Activated naive CD8-positive, alpha-beta T cell (primary cell): ENCODE measurements at regions not wholly inside any gene's neighbourhood (a gene's known extent, or its start where the extent isn't known, plus 50 kb on each side); places are given as distances from the start of the nearest gene placed in this dataset.

Source experiments
- H3K27ac Mint-ChIP-seq: one replicate; pipeline ENCODE4 v1.8.0; 2021; ENCODE audit warnings: mixed read lengths
- H3K27me3 Mint-ChIP-seq: one replicate; pipeline ENCODE4 v1.8.0; 2021; ENCODE audit warnings: mixed read lengths
- H3K36me3 Mint-ChIP-seq: one replicate; pipeline ENCODE4 v1.8.0; 2021; ENCODE audit warnings: mixed read lengths
- H3K4me1 Mint-ChIP-seq: one replicate; pipeline ENCODE4 v1.8.0; 2021; ENCODE audit warnings: low read depth, mixed read lengths
- H3K4me3 Mint-ChIP-seq: one replicate; pipeline ENCODE4 v1.8.0; 2021; ENCODE audit warnings: mild to moderate bottlenecking, mixed read lengths
- H3K9me3 Mint-ChIP-seq: one replicate; pipeline ENCODE4 v1.8.0; 2021; ENCODE audit warnings: low read depth, mixed read lengths

DNA sequence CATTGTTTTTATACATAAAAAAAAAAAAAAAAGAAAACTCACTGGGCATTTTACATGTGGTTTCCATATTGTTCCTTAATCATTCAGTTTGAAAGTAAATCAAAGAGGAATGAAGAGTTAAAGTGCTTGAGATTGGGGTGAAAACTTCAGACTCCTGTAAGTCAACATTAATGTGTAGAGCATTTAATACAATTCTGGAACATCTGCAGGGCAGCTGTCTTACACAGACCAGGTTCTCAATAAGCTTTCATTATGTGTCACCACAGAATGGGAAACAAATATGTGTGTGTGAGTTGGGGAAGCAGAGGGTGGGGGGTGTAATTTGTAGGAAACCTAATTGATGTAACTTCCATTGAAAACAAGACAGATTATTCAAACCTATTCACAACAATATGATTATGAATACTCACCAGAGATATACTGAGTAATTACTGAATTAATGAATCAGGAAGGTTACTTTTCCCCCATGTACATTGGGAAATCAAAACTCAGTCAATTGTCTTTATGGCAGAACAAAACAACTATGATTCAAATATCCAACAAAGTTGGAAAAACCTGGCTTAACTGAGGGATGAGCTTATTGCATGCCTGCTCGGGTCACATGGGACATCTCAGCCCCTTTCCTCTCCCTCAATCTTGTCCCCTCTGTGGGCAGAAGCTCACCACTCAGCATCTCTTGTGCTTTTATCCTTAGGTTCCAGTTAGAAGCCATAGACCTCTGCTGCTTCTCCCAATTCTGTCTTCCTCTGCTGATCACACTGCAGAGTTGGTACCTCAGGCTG, 281.2 kb upstream of the THBS1 start:
- H3K36me3 Mint-ChIP-seq: no peaks in the 10 kb centered on the region
- H3K27me3 Mint-ChIP-seq: peaks cover 11% of the 10 kb centered on the region
- no peak overlapping the region for H3K4me3 Mint-ChIP-seq
- H3K4me1 Mint-ChIP-seq: no peaks in the 10 kb centered on the region
- no peak overlapping the region for H3K27ac Mint-ChIP-seq
- no peaks in the 10 kb centered on the region for H3K9me3 Mint-ChIP-seq

DNA sequence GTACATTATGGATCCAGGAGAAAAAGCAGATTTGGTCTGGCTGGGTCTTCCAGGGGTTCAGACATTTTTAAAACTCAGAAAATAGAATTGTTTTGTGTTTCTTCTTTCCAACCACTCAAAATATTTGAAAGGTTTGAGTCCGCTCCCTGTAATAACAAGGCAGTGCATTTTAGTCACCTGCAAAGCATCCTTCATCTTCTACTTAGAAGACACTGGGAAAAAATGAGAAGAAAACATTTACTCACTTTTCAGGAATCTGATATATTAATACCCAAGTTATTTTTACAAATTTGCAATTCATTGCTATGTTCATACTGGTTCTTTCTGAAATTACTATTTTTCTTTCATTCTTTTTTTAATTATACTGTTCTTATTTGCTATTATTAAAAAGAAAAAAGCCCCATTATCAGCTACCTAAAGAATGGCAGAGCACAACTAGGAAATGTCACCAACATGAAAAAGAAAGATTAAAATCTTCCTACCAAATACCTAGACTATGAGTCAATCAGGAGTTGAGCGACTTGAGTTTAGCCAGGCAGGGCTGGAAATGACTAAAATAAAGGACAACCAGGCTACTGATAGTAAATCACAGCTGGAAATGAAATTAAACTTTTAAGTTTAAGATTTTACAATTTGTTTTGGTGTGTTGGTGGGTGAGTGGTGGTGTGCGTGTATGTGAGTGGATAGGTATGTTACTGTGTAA, 280.3 kb upstream of the THBS1 start:
- Mint-ChIP-seq H3K27ac (no peak overlapping the region), H3K4me3 (no peak overlapping the region), H3K9me3 (no peaks in the 10 kb centered on the region), H3K4me1 (no peaks in the 10 kb centered on the region), H3K36me3 (no peaks in the 10 kb centered on the region), H3K27me3 (peaks cover 11% of the 10 kb centered on the region)

DNA sequence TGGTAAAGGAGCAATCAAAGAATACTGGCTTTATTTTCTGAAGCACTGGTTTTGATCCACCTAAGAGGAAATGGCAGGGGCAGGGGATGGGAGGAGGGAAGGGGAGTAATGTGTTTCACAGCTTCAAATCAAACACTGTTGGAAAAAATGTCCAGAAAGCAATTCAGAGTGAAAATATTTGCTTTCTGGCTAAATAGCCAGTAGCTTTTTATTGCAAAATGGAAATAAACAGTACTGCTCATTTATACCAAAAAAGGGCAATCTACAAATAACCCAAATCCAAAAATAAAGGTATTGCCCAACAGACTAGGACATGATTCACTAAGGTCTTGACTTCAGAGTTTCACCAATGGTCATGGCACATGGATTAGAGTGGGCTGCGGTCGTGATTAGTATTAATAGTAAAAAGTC, 279.3 kb upstream of the THBS1 start:
- Mint-ChIP-seq H3K27me3 (peaks cover 14% of the 10 kb centered on the region), H3K27ac (no peak overlapping the region), H3K36me3 (no peaks in the 10 kb centered on the region), H3K9me3 (no peaks in the 10 kb centered on the region), H3K4me1 (no peaks in the 10 kb centered on the region), H3K4me3 (no peak overlapping the region)

DNA sequence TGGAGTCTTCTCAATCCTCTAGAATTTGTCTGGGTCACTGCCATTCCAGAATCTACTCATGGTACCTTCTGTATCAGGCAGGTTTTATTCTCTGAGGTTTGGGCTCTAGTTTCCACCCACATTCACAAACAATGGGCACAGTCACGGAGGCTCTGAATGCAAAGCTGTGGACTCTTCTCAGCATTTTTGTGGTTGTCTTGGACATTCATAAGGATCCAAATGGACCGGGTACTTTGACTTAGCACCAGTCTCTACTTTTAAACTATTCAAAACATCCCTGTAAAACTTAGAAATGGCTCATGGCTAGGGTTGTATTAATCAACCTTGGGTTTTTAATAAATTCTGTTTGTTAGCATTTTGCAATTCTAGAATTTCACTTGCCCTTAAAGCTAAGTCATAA, 277.9 kb upstream of the THBS1 start:
- peaks cover 16% of the 10 kb centered on the region for H3K27me3 Mint-ChIP-seq
- H3K27ac Mint-ChIP-seq: no peak overlapping the region
- no peaks in the 10 kb centered on the region for H3K4me1 Mint-ChIP-seq
- H3K9me3 Mint-ChIP-seq: peaks cover 6% of the 10 kb centered on the region
- no peak overlapping the region for H3K4me3 Mint-ChIP-seq
- H3K36me3 Mint-ChIP-seq: peaks cover 3% of the 10 kb centered on the region

DNA sequence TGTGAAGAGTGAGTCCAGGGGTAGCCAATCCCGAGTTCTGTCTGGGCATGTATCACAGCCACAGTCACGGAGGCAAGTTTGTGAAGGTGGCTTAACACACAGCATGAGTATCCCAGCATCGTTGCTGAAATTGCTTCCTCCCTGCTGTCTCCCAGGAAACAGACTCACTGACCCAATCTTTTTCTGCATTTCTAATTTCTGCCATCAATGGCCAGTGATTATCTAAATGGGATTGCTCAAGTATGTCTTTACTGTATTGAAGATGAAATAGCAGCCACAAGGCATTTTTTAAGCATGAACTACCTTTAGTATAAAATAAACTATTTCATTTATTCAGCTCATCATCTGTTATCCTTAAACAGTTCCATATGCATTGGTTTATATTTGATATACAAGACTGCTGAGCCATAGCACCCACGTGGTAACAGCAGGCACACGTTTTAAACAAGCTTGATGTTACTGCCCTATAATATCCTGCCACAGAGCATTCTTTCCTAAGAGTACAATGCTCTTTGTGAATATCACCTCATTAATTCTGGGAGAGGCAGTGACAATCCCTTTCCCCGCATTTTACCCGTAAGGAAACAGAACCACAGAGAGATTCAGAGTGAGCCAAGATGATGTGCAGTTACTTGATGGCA, 276.6 kb upstream of the THBS1 start:
- Mint-ChIP-seq H3K27me3 (peaks cover 16% of the 10 kb centered on the region), H3K27ac (no peak overlapping the region), H3K4me1 (no peaks in the 10 kb centered on the region), H3K9me3 (peaks cover 6% of the 10 kb centered on the region), H3K36me3 (peaks cover 3% of the 10 kb centered on the region), H3K4me3 (no peak overlapping the region)

DNA sequence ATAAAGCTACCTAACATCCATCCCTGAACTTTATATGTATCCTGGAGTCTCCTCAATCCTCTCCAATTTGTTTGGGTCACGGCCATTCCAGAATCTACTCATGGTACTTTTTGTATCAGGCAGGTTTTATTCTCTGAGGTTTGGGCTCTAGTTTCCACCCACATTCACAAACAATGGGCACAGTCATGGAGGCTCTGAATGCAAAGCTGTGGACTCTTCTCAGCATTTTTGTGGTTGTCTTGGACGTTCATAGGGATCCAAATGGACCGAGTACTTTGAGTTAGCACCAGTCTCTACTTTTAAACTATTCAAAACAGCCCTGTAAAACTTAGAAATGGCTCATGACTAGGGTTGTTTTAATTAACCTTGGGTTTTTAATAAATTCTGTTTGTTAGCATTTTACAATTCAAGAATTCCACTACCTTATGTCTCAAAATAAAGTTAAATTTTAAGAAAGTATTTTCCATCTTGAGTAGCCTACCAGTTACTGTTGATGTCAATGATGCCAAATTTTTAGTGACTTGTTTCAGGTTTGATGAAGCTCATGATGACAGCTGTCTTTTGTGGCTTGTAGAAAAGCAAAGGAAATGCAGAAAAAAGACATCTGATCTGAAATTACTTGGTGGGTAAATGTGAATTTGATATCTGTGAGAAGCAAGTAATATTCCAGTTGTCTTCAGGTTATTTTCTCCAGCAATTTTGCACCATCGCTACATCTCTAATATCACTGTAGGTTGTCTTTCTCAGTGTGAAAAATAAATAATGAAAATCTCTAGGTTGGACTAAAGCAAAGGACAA, 275.7 kb upstream of the THBS1 start:
- peaks cover 6% of the 10 kb centered on the region for H3K9me3 Mint-ChIP-seq
- H3K27me3 Mint-ChIP-seq: peaks cover 10% of the 10 kb centered on the region
- H3K27ac Mint-ChIP-seq: no peak overlapping the region
- no peak overlapping the region for H3K4me3 Mint-ChIP-seq
- peaks cover 3% of the 10 kb centered on the region for H3K36me3 Mint-ChIP-seq
- no peaks in the 10 kb centered on the region for H3K4me1 Mint-ChIP-seq

DNA sequence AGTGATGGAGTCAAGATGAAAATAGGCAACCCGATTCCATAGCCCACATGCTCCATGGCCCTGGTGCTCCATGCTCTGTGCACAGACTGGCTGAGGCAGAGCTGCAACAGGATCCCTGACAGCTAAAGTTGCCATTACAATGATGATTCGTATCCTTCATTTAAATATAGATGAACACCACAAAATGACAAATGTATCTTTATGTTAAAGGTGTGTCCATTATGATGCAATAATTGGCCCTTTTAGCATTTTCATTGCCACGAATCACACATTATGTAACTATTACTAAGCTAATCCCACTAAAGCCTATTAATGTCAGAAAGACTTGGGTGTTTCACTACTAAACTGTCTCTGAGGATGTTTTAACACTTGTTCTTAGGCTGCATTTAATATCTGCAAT, 270.2 kb upstream of the THBS1 start:
- H3K27ac Mint-ChIP-seq: no peak overlapping the region
- peaks cover 5% of the 10 kb centered on the region for H3K27me3 Mint-ChIP-seq
- no peaks in the 10 kb centered on the region for H3K4me1 Mint-ChIP-seq
- H3K36me3 Mint-ChIP-seq: peaks cover 3% of the 10 kb centered on the region
- no peak overlapping the region for H3K4me3 Mint-ChIP-seq
- H3K9me3 Mint-ChIP-seq: peaks cover 6% of the 10 kb centered on the region

DNA sequence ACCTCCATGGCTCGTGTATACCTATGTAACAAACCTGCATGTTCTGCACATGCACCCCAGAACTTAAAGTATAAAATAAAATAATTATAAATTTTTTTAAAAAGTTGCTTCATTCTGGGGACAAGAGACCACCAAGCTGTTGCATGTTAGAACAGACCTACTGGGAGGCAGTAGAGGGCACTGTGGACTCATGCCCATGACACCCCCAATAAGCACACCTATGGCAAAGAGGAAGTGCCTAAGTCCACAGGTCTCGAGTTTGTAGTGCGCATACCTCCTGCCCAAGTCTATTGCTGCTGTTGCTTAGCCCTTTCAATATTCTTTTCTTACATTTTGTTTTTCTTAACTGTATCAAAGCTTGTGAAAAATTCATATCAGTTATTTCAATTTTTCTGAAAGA, 267.9 kb upstream of the THBS1 start:
- Mint-ChIP-seq H3K9me3 (no peaks in the 10 kb centered on the region), H3K27ac (no peak overlapping the region), H3K27me3 (no peaks in the 10 kb centered on the region), H3K4me3 (no peak overlapping the region), H3K36me3 (no peaks in the 10 kb centered on the region), H3K4me1 (no peaks in the 10 kb centered on the region)

DNA sequence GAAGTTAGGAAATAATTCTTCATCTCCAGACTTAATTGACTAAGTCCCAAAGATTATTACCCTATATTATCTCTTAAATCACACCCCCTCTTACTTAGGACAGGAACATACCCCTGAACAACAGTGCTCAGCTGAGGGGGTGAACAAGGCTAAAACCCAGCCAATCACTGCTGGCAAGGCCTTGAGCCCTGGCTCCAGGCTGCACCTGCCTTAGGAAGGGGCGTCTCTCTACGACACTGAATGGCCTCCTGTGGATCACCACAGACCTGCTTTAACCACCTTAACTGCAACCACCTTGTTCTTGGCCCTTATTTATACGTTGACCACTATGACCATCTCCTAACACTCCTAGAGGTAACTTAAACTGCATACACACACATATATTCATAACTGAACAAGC, 267.4 kb upstream of the THBS1 start:
- Mint-ChIP-seq H3K27me3 (no peaks in the 10 kb centered on the region), H3K4me3 (no peak overlapping the region), H3K27ac (no peak overlapping the region), H3K9me3 (no peaks in the 10 kb centered on the region), H3K36me3 (no peaks in the 10 kb centered on the region), H3K4me1 (no peaks in the 10 kb centered on the region)

DNA sequence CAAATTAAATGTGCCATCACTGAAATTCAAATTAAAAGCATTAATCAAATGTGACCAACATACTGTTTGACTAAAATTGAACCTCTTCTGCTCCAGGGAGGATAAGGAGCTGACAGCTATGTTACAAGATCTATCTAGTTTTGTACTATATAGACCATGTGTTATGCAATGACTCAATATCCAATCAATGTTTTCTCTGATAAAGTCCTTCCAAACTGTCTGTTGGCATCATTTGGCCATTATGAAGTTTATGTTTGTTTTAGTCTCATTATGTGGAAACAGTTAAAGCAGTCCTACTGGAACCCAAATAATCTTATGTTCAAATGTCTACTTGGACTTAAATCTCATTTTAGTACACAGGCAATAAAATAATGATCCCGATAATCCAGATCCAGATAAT, 267.0 kb upstream of the THBS1 start:
- no peak overlapping the region for H3K4me3 Mint-ChIP-seq
- no peaks in the 10 kb centered on the region for H3K27me3 Mint-ChIP-seq
- H3K36me3 Mint-ChIP-seq: no peaks in the 10 kb centered on the region
- no peak overlapping the region for H3K27ac Mint-ChIP-seq
- H3K9me3 Mint-ChIP-seq: no peaks in the 10 kb centered on the region
- H3K4me1 Mint-ChIP-seq: no peaks in the 10 kb centered on the region

DNA sequence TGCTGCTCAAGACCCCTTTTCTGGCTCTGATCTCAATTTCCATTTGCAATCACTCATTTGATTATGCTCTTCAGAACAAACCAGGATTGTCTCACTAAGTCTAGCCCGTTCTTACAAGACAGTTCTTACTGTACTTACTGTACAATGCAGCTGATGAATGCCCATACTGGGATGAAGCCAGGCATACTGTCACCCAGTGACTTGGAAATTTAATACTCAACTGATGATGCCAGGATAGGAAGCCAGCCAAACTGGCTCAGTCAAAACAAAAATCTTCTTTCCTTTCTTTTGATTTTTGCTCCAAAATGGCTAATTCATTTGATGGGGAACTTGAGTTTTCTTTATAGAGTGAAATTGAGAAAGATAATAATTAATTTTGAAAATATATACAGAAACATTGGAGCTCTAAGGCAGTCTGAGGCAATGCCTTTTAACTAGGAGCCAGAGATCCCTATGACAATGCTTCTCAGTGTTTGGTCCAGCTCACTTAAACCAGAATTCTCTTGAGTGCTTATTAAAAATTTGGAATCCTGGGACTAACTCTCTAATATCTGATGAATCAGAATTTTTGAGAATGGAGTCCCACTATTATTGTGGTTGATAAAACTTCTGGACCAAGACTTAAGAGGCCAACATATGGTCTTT, 265.6 kb upstream of the THBS1 start:
- no peak overlapping the region for H3K27ac Mint-ChIP-seq

DNA sequence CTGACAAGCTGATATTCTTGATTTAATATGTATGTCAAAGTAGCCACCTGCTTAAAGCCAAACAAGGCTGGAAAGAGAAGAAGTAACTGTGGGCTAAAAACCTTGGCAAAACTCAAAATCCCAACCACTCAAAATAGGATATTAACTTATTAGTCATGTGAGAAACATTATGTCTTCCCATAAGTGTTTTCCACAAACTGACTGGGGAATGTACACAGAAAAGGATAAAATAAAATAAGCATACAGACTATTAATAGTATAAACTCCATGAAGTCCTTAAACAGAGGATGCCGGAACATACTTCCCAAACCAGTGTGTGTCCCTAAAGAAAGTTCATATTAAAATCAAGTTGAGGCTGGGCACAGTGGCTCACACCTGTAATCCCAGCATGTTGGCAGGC, 263.7 kb upstream of the THBS1 start:
- peaks cover 12% of the 10 kb centered on the region for H3K9me3 Mint-ChIP-seq
- no peak overlapping the region for H3K27ac Mint-ChIP-seq
- H3K4me1 Mint-ChIP-seq: no peaks in the 10 kb centered on the region
- no peaks in the 10 kb centered on the region for H3K36me3 Mint-ChIP-seq
- no peaks in the 10 kb centered on the region for H3K27me3 Mint-ChIP-seq
- H3K4me3 Mint-ChIP-seq: no peak overlapping the region

More for the DNA sequence above, 265.6 kb upstream of the THBS1 start:
- H3K36me3 Mint-ChIP-seq: no peaks in the 10 kb centered on the region
- H3K27me3 Mint-ChIP-seq: no peaks in the 10 kb centered on the region
- peaks cover 4% of the 10 kb centered on the region for H3K9me3 Mint-ChIP-seq
- no peak overlapping the region for H3K4me3 Mint-ChIP-seq
- H3K4me1 Mint-ChIP-seq: no peaks in the 10 kb centered on the region

DNA sequence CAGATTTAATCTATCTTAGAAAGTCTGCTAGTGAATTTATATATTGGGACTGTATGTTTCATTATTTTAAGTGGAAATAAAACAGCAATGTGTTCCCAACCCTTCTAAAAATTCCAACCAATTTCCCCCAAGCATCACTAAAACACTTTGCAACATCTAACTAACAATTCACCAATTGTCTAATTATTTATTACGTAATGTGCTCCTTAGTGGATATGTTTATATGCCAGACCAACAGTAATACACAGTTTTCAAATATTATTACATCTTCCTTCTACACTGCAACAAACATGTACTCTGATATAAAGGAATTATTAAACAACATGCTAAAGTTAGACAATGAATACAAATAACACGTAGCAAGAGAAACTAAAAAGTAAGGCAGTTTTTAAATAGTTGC, 262.6 kb upstream of the THBS1 start:
- no peaks in the 10 kb centered on the region for H3K27me3 Mint-ChIP-seq
- no peak overlapping the region for H3K4me3 Mint-ChIP-seq
- H3K27ac Mint-ChIP-seq: no peak overlapping the region
- H3K36me3 Mint-ChIP-seq: no peaks in the 10 kb centered on the region
- H3K9me3 Mint-ChIP-seq: peaks cover 12% of the 10 kb centered on the region
- no peaks in the 10 kb centered on the region for H3K4me1 Mint-ChIP-seq

DNA sequence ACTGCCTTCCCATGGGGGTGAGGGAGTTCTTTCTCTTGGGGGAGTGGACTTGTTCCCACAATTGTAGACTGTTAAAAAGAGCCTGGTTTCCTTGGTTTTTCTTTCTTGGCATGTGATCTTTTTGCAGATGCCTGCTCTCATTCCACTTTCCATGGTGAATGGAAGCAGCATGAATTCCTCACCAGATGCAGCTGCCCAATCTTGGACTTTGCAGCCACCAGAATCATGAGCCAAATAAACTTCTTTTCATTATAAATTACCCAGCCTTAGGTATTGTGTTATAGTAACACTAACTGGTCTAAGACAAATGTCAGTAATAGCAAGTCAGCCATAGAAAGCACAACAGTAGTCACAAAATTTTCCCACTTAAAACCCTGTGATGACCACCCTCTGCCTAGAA, 260.5 kb upstream of the THBS1 start:
- H3K36me3 Mint-ChIP-seq: no peaks in the 10 kb centered on the region
- no peak overlapping the region for H3K4me3 Mint-ChIP-seq
- H3K4me1 Mint-ChIP-seq: no peaks in the 10 kb centered on the region
- H3K27me3 Mint-ChIP-seq: no peaks in the 10 kb centered on the region
- no peak overlapping the region for H3K27ac Mint-ChIP-seq
- peaks cover 12% of the 10 kb centered on the region for H3K9me3 Mint-ChIP-seq
